WTC11 (cell line): ENCODE measurements at regions not wholly inside any gene's neighbourhood (a gene's known extent, or its start where the extent isn't known, plus 50 kb on each side); places are given as distances from the start of the nearest gene placed in this dataset.

ENCODE experiments used
- CTCF ChIP-seq: fragments of 200-600 bp; IDR thresholded peaks from 2 replicates; pipeline ENCODE4 v1.8.0; 2022; ENCODE audit warnings: antibody characterized with exemption
- ESRRA ChIP-seq: sonication (generic); formaldehyde crosslinking; IDR thresholded peaks from 2 replicates; pipeline ENCODE4 v1.8.1; 2022; ENCODE audit warnings: mild to moderate bottlenecking, missing genetic modification reagents, borderline replicate concordance
- FOXK1 ChIP-seq: sonication (generic); formaldehyde crosslinking; IDR thresholded peaks from 2 replicates; pipeline ENCODE4 v1.8.0; 2022; ENCODE audit warnings: mild to moderate bottlenecking, moderate library complexity, missing genetic modification reagents
- IRF2 ChIP-seq: sonication (generic); formaldehyde crosslinking; IDR thresholded peaks from 2 replicates; pipeline ENCODE4 v1.8.0; 2022; ENCODE audit warnings: low read depth, missing genetic modification reagents, borderline replicate concordance
- TF ChIP-seq, protein P1 (sequence below): sonication (generic); formaldehyde crosslinking; IDR thresholded peaks from 2 replicates; pipeline ENCODE4 v1.8.1; 2023; ENCODE audit warnings: mild to moderate bottlenecking, moderate library complexity, missing genetic modification reagents

DNA sequence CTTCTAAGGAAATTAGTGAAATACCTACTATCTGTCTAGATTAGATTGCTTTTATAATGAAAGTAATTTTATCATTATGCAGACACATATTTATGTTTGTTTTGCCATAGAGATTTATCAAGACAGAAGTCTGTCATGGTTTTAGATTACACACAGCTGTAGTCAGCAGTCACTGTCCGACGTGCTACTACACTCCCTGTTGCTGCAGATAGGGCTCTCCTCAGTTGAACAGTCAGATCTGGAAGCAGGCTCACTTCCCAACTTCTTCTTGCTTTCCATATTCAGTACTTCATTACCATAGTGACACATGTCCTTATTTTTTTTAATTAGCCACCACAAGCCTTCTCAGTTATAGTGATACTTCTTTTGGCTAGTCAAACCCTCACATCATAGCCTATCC lies 329.9 kb upstream of the ITGA1 start:
- TF ChIP-seq FOXK1 (no peak), CTCF (no peak), ESRRA (no peak), IRF2 (CRISPR knock-in tag) (no peak)
- TF ChIP-seq, protein P1, sequence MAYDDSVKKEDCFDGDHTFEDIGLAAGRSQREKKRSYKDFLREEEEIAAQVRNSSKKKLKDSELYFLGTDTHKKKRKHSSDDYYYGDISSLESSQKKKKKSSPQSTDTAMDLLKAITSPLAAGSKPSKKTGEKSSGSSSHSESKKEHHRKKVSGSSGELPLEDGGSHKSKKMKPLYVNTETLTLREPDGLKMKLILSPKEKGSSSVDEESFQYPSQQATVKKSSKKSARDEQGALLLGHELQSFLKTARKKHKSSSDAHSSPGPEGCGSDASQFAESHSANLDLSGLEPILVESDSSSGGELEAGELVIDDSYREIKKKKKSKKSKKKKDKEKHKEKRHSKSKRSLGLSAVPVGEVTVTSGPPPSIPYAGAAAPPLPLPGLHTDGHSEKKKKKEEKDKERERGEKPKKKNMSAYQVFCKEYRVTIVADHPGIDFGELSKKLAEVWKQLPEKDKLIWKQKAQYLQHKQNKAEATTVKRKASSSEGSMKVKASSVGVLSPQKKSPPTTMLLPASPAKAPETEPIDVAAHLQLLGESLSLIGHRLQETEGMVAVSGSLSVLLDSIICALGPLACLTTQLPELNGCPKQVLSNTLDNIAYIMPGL = no peak
